HS-27A (cell line): ENCODE measurements at regions not wholly inside any gene's neighbourhood (a gene's known extent, or its start where the extent isn't known, plus 50 kb on each side); places are given as distances from the start of the nearest gene placed in this dataset.
"Not testable (repeated sequence)": the region's sequence is repeated elsewhere in the genome, so short reads cannot be mapped to it uniquely, and the experiment has no call there.

Source experiments
- DNase-seq: peaks from one replicate; pipeline ENCODE4 v3.0.0-alpha.2; 2012; ENCODE audit warnings: low read depth, missing footprints

DNA sequence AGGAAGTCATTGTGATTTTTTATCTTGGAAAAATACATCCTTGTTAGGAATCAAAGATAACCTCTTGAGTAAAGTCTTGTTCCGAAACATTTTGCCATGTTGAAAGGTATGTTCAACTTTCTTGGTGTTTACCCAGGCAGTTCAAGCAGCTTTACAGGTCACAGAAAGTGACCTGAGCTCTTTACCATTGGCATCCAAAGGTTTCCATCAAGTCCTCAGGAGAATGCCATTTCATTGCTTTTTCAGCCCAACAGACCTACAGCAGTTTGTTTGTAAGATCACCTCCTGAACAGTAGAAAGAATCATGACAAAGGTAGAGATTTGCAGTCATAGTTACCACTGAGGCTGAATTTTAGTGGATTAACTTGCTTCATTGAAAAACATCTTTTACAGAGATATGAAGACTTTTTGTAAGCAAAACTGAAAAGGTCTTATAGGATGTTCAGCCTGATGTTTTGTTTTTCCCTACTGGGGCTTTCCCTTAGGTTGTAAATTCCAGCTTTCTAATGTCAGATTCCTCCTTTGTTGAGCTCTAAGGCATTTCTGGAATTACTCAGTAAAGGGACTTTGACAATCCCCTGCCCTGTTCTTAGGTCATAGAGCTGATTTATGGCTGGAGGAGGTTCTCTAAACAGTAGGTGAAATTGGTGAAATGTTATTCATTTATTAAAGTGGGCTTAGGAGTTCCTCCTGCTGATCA, 236.8 kb upstream of the RBMS1 start:
- no peak for DNase-seq

DNA sequence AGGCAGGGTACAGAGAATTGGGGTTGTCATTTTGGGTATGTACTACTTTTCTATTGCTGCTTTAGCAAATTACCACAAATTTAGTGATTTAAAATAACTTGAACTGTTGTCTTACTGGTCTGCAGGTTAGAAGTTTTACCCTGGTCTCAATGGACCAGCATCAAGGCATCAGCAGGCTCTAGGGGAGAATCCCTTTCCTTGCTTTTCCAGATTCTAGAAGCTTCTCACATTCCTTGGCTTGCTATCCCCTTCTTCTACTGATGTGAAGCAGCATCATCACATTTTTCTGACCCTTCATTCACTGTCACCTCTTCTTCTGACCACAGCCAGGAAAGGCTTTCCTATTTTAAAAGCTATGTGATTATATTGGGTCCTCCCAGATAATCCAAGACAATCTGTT, 237.8 kb upstream of the RBMS1 start:
- DNase-seq: no peak

DNA sequence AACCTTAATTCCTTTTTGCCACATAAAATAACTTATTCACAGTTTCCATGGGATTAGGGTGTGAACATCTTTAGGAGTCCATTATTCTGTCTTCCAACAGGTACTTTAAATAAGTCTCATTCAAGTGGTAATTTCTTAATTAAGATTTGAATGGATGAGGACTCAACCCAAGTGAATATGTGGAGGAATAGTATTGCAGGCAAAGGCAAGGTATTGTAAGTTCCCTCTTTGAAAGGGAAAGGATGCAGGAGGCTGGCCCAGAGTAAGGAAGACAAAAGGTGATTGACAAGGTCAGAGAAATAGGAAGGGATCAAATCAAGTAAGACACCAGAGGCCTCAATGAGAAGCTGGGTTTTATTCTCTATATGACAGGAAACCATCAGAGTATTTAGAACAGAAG, 238.2 kb upstream of the RBMS1 start:
- no peak for DNase-seq

DNA sequence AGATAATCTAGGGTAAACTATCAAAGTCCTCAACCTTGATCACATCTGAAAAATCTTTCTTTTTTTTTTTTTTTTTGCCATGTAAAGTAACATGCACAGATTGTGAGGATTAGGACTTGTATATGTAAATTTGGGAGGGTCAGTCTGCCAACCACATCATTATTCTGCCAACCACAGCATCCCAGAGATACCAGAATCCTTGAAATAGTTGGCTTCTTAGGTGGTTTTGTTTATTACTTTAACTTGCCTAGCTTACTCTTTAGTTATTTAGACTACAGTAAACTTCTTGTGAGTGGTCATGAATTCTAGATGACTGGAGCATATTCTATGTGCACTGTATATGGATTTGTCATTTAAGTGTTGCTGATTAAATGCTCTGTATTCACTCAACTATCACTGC, 242.1 kb upstream of the RBMS1 start:
- no peak for DNase-seq

DNA sequence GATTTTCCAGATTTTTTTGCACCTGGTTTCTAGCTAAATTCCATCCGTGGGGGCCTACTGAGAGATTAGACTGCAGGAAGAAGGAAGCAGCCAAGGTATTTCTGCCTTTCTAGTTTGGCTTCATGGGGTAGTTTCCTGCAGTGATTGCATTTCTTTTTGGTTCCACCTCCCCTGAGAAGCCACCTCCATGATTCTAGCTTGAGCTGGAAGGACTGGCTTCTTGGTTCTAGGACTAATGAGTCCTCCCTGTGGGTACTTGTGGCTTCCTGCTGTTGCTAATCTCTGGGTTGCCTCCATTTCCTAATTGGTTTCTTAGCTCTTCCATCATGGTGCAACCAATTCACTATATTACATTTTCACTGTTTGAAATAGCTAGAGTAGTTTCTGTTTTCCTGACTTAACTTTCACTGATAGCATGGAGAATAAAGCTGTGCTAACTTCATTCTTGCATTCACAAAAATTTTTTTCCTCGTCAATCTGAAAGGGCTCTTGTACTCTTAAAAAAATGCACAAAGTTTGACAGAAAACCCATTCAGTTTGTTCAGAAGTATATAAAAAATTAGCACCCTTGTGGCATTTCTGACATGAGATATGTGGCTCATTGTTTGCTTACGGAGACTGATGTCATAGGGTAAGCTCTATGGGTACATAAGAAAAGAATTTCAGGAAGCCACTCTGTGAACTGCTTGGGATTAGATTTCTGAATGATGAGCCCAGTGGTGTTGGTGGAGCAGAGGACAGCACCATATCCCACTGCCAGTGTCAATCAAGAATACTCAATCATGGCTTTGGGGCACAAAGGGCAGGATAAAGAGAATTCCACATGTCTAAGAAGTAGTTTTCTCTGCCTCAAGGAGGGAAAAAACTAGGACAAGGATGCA, 242.8 kb upstream of the RBMS1 start:
- DNase-seq: no peak

DNA sequence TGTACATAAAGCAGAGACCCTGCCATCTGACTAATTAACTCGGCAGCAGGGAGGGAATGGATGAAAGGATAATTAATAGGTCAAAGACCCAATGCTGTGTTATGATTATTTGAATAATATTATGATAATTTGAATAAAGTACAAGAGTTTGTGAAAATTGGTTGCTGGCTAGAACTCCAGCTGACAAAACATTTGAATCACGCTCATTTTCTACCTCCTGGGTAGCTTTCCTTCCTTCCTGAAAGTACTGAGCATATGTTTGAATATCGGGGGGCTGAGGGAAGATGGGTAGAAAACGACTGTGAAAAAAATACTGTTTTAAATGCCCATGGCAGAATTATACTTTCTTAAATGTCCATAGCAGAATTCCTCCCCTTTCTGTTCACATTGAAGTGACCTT, 243.6 kb upstream of the RBMS1 start:
- DNase-seq: no peak

DNA sequence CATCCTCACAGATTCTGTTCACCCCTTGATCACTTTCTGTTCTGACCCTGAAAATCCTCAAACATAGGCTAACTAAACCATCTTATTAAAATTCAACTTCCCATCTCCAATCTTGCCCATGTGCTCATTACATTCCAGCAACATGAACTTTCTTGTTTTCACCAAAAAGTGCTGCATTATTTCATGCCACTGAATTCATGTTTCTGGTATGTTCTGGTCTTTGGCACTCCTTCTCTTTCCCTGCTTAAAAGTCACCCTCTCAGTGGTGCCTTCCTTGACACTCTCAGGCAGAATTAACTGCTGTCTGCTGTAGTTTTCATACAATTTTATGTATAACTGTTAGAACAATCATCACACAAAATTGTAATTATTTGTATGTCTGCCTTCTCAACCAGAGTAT, 247.7 kb upstream of the RBMS1 start:
- no peak for DNase-seq

DNA sequence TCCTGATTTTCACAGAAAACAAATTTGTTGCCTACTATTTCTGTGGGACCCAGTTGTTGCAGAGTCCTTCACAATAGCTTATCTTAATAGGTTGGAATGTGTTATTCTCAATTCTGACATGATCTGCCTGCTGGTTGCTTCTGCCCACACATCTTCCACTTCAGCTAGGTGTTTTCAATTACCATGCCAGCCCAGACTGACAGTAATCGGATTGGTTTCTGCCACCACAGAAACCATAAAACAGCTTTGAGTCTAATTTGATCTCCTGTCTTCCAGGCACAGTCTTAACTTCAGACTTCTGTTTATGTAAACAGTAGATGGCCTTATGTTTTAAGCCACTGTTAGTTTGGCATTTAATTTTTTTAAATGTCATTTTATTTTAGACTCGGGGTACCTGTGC, 248.2 kb upstream of the RBMS1 start:
- DNase-seq: no peak

DNA sequence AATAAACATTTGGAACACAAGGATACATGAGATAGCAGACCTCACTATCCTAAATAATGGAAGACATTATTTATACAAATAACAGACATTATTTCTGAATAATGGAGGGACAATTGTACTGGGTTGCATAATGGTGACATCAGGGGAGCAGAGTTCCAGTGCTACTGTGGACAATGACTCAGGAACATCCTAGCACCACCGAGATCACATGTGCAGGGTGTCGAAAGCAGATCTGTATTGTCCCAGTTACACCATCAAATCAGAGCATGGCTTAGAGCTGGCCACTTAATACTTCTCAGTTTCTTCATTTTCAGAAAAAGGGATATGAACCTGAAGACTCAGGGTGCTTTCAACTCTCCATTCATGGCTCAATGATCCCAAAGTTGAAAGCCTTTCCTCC, 249.1 kb upstream of the RBMS1 start:
- DNase-seq: no peak

DNA sequence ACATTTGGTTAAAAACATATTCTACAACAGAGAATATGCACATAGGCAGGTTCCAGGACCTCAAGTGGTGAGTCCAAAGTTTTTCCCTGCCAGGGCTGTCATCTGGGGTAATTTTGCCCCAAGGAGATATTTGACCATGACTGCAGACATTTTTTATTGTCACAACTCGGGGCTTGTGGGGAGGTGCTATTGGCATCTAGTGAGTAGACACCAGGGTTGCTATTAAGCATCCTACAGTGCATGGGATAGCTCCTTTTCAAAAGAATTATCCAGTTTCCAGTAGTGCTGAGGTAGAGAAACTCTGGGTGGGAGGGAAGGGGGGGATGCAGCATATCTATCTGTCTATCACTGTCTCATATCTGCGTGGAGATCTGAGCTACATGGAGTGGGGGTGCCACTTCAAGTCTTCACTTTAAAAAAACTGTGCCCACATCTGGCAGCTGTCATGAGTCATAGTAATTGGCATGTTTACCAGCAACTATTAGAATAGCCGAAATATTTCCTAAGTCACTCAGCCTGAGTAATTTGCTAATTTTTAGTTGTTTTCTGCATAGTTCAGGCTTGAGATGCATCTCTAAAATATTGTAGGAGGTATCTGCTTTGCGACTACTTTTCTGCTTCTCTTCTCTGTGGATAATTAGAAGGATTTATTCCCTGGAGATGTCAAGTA, 254.0 kb upstream of the RBMS1 start:
- DNase-seq: peak; percentile 69

DNA sequence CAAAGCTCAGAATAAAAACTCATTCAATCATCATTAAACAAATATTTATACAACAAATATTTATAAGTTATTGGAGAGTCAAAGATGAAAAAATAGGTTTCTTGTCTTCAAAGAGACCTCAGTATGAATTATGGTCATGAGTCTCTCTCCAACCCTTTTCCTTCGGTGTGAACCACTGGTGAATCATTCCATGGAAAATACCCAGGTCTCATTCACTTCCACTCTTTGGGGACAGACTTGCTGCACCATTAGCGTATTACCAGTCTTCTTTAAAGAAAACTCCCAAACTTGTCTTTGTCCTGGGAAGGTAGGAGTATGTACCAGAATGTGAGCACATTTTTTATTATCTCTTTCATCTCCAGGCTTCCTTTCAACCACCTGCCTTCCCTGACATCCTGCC, 257.4 kb upstream of the RBMS1 start:
- no peak for DNase-seq

DNA sequence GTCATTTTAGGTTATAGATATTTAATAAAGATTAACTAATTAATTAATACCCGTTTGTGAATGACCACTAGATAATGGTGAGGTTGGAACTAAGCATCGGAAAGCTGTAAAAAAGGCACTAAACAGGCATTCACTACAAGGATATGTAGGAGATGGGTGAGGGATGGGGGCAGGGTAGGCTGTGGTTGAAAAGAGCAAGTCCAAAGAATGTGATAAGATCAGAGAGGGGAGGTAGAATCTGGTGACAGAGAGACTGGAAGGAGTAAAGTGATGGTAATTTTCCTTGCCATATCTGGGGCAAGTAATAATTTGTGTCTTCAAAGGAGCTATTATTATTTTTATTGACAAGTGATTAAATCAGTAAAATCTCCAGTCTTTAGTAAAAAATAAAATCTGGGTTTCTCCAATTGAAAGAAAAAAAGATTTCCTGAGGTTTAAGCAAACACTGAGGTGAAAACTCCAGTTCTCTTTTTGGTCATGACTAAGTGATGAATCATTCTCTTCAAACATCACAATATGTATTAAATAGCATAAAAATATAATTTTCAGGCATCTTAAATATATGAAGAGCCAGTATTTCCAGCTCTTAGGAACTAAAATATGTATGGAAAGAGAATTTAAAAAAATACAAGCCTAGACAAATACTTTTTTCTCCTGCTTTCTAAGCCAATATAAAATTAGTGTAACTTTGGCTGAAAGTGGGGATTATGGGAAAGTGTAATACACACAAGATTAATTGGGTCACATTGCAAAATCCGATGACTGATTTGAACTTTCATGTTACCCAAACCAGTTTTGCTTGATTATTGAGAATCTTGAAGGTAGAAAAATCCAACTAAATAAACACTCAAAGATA, 259.1 kb upstream of the RBMS1 start:
- no peak for DNase-seq

DNA sequence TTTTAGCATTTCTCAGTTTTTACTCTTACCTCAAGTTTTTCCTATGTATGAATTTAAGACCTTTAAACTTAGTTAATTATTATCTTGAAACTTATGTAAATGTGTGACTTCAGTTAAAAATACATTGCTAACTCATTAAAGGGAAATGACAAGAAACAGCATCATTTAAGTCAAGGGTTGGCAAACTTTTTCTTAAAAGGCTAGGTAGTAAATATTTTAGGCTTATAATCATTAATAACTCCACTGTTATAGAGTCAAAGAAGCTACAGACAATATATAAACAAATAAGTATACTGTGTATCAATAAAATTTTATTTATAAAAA, 259.7 kb upstream of the RBMS1 start:
- no peak for DNase-seq

DNA sequence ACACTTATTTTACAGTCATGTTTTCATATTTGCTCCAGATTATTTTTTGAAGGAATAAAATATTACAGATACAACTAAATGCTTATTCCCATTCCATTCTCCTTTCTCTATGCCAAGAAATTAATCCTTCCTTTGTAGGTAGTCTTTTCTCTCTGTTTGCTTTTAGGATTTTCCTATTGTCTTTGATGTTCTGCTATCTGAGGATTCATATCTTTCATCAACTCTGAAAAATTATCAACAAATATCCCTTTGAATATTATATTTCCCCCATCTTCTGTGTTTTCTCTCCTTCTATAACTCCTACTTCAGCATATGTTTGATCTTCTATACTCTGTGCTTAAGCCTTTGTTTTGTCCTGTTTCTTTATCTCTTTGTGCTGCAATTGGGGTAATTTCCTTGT, 260.4 kb upstream of the RBMS1 start:
- no peak for DNase-seq

DNA sequence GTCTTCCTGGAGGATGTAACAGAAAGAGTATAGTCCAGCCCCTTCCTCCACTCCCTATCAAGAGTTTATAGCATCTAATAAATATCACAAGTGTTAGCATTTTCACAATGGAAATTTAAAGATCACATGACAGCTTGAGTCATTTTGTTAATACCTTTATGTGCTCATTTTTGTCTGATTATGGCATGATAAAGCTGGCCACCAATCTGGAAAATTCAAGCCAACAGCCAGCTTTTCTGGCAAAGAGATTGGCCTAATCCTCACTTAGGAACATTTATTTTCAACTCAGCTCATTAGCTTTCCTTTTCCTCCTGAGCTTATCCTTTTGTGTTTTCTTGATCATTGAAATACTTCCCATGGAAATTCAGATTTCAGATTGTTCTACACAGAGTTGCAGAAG, 262.9 kb upstream of the RBMS1 start:
- no peak for DNase-seq

DNA sequence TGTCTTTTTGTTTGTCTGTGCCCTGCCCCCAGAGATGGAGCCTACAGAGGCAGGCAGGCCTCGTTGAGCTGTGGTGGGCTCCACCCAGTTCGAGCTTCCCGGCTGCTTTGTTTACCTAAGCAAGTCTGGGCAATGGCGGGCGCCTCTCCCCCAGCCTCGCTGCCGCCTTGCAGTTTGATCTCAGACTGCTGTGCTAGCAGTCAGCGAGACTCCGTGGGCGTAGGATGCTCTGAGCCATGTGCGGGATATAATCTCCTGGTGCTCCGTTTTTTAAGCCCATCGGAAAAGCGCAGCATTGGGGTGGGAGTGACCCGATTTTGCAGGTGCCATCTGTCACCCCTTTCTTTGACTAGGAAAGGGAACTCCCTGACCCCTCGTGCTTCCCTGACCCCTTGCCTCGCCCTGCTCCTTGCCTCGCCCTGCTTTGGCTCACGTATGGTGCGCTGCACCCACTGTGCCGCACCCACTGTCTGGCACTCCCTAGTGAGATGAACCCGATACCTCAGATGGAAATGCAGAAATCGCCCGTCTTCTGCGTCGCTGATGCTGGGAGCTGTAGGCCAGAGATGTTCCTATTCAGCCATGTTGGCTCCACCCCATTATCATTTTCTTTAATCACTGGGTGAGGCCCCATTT, 269.0 kb upstream of the RBMS1 start:
- DNase-seq: not testable (repeated sequence)

DNA sequence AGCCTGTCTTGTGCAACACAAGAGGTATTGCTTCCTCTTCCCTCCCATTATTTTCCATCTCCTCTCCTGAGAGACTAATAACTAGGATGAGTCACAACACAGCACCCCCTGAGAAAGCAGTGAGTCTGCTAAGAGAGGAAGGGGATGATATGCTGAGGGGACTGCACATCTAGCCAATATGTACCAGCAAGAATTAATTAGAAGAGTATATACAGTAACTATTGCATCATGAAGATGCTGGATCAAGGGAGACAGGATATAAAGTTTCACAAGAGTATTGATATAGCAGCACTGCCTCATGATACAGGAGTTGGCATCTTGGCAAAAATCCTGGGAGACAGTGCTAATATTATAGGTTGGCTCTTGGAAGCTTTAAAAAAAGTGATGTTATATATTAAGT, 289.9 kb upstream of the RBMS1 start:
- no peak for DNase-seq

DNA sequence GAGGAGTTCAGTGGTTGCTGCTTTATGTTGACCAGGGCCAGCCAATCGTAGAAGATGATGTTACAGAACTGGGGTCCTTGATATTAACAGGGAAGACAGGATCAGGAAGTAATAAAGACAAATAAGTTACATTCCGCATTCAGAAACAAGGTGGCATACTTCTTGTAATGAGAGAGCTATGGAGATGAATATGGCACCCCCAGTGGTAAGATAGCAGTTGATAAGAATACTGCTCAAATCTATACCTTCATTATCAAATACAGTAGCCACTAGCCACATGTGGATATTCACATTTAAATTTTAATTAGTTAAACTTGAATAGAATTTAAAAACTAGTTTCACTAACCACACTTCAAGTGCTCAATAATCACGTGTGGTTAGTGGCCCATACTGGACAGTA, 290.4 kb upstream of the RBMS1 start:
- DNase-seq: no peak

DNA sequence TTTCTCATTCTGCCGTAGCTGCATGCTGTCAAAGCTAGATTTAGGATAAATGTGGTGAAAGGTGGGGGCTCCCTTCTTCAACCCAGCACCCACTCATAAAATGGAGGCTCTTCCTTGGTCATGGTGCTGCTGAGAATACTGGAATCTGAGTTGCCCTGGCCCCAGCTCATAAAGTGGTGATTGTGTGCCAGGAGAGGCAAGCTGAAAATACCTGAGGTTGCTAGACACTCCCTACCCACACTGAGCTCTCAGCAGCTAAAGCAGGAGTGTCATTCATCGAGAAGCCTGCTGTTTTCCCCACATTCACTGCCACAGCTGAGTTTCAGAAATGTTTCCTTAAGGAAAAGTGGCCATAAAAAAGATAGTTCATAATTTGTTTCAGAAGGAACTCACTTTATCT, 297.1 kb upstream of the RBMS1 start:
- DNase-seq: no peak

DNA sequence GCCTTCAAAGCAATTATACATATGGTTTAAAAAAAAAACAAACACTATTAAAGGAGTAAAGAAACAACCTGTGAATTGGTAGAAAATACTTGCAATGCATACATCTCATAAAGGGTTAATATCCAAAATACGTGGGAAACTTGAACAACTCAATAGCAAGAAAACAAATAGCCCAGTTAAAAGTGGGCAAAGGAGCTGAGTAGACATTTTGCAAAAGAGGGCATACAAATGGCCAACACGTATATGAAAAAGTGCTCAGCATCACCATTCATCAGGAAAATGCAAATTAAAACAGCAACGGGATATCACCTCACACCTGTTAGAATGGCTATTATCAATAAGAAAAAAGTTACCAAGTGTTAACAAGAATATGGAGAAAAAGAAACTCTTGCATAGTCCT, 298.3 kb upstream of the RBMS1 start:
- DNase-seq: no peak

DNA sequence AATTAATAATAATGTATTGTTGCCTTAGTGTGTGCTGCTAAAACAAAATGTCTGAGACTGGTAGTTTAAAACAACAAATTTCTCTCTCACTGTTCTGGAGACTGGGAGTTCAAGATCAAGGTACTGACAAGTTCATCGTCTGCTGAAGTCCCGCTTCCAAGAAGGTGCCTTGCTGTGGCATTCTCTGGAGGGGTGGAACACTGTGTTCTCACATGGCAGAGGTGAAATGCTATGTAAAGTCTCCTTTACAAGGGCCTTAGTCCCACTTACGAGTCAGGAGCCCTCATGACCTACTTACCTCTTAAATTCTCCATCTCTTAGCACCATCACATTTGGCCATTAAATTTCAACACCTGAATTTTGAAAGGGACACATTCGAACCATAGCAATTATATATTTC, 299.2 kb upstream of the RBMS1 start:
- no peak for DNase-seq

DNA sequence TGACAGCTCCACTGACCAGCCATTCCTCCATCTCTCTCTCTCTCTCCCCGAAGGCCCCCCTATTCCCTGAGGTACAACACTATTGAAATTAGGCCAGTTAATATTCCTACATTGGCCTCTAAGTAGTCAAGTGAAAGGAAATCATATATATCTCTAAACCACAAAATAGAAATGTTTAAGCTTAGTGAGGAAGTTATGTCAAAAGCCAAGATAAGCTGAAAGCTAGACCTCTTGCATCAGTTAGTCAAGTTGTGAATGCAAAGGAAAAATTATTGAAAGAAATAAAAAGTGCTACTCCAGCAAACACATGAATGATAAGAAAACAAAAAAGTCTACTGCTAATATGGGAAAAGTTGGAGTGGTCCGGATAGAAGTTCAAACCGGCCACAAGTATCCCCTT, 301.3 kb upstream of the RBMS1 start:
- no peak for DNase-seq
